Activated naive CD8-positive, alpha-beta T cell (primary cell): ENCODE measurements at regions not wholly inside any gene's neighbourhood (a gene's known extent, or its start where the extent isn't known, plus 50 kb on each side); places are given as distances from the start of the nearest gene placed in this dataset.
"Not testable (repeated sequence)": the region's sequence is repeated elsewhere in the genome, so short reads cannot be mapped to it uniquely, and the experiment has no call there.

Experiments used
- H3K27ac Mint-ChIP-seq: one replicate; pipeline ENCODE4 v1.8.0; 2021; ENCODE audit warnings: mixed read lengths
- H3K27me3 Mint-ChIP-seq: one replicate; pipeline ENCODE4 v1.8.0; 2021; ENCODE audit warnings: mixed read lengths
- H3K36me3 Mint-ChIP-seq: one replicate; pipeline ENCODE4 v1.8.0; 2021; ENCODE audit warnings: mixed read lengths
- H3K4me1 Mint-ChIP-seq: one replicate; pipeline ENCODE4 v1.8.0; 2021; ENCODE audit warnings: low read depth, mixed read lengths
- H3K4me3 Mint-ChIP-seq: one replicate; pipeline ENCODE4 v1.8.0; 2021; ENCODE audit warnings: mild to moderate bottlenecking, mixed read lengths
- H3K9me3 Mint-ChIP-seq: one replicate; pipeline ENCODE4 v1.8.0; 2021; ENCODE audit warnings: low read depth, mixed read lengths

GRCh38 chrX:45524296-45524695 is 323.6 kb upstream of the DIPK2B start:
- Mint-ChIP-seq H3K4me3 (no peak overlapping the region), H3K27ac (no peak overlapping the region), H3K9me3 (no peaks in the 10 kb centered on the region), H3K36me3 (no peaks in the 10 kb centered on the region), H3K4me1 (no peaks in the 10 kb centered on the region), H3K27me3 (no peaks in the 10 kb centered on the region)

GRCh38 chrX:45518552-45518951 is 317.9 kb upstream of the DIPK2B start:
- no peaks in the 10 kb centered on the region for H3K9me3 Mint-ChIP-seq
- no peak overlapping the region for H3K27ac Mint-ChIP-seq
- no peak overlapping the region for H3K4me3 Mint-ChIP-seq
- H3K27me3 Mint-ChIP-seq: no peaks in the 10 kb centered on the region
- no peaks in the 10 kb centered on the region for H3K36me3 Mint-ChIP-seq
- H3K4me1 Mint-ChIP-seq: peaks cover 9% of the 10 kb centered on the region

- Mint-ChIP-seq H3K27me3 (no peaks in the 10 kb centered on the region), H3K4me3 (no peak overlapping the region), H3K27ac (no peak overlapping the region), H3K4me1 (peaks cover 9% of the 10 kb centered on the region), H3K36me3 (no peaks in the 10 kb centered on the region), H3K9me3 (no peaks in the 10 kb centered on the region)
Measured at GRCh38 chrX:45517090-45517973, 316.7 kb upstream of the DIPK2B start.

- Mint-ChIP-seq H3K4me3 (no peak overlapping the region), H3K4me1 (peaks cover 9% of the 10 kb centered on the region), H3K27ac (peak overlapping the region; percentile 28), H3K9me3 (no peaks in the 10 kb centered on the region), H3K27me3 (no peaks in the 10 kb centered on the region), H3K36me3 (no peaks in the 10 kb centered on the region)
Measured at GRCh38 chrX:45515262-45516215, 314.9 kb upstream of the DIPK2B start.

GRCh38 chrX:45513042-45513441 is 312.4 kb upstream of the DIPK2B start:
- no peaks in the 10 kb centered on the region for H3K27me3 Mint-ChIP-seq
- H3K36me3 Mint-ChIP-seq: no peaks in the 10 kb centered on the region
- peaks cover 9% of the 10 kb centered on the region for H3K4me1 Mint-ChIP-seq
- H3K4me3 Mint-ChIP-seq: no peak overlapping the region
- H3K27ac Mint-ChIP-seq: no peak overlapping the region
- no peaks in the 10 kb centered on the region for H3K9me3 Mint-ChIP-seq

GRCh38 chrX:45508454-45508853 is 307.8 kb upstream of the DIPK2B start:
- H3K27me3 Mint-ChIP-seq: no peaks in the 10 kb centered on the region
- H3K27ac Mint-ChIP-seq: no peak overlapping the region
- no peaks in the 10 kb centered on the region for H3K36me3 Mint-ChIP-seq
- peaks cover 10% of the 10 kb centered on the region for H3K4me1 Mint-ChIP-seq
- H3K4me3 Mint-ChIP-seq: no peak overlapping the region
- H3K9me3 Mint-ChIP-seq: no peaks in the 10 kb centered on the region

- no peak overlapping the region for H3K4me3 Mint-ChIP-seq
- H3K4me1 Mint-ChIP-seq: peaks cover 10% of the 10 kb centered on the region
- H3K36me3 Mint-ChIP-seq: no peaks in the 10 kb centered on the region
- H3K9me3 Mint-ChIP-seq: no peaks in the 10 kb centered on the region
- H3K27me3 Mint-ChIP-seq: no peaks in the 10 kb centered on the region
- H3K27ac Mint-ChIP-seq: no peak overlapping the region
Measured at GRCh38 chrX:45506149-45506730, 305.6 kb upstream of the DIPK2B start.

- peaks cover 10% of the 10 kb centered on the region for H3K4me1 Mint-ChIP-seq
- no peak overlapping the region for H3K4me3 Mint-ChIP-seq
- H3K27ac Mint-ChIP-seq: no peak overlapping the region
- peaks cover 1% of the 10 kb centered on the region for H3K27me3 Mint-ChIP-seq
- no peaks in the 10 kb centered on the region for H3K36me3 Mint-ChIP-seq
- H3K9me3 Mint-ChIP-seq: no peaks in the 10 kb centered on the region
Measured at GRCh38 chrX:45505214-45505613, 304.5 kb upstream of the DIPK2B start.

- not testable (repeated sequence) for H3K27me3 Mint-ChIP-seq, H3K27ac Mint-ChIP-seq, H3K4me3 Mint-ChIP-seq, H3K9me3 Mint-ChIP-seq, H3K36me3 Mint-ChIP-seq
- H3K4me1 Mint-ChIP-seq: peaks cover 10% of the 10 kb centered on the region
Measured at GRCh38 chrX:45503787-45504362, 303.2 kb upstream of the DIPK2B start.

GRCh38 chrX:45502396-45502795 is 301.7 kb upstream of the DIPK2B start:
- Mint-ChIP-seq H3K27ac (no peak overlapping the region), H3K36me3 (no peaks in the 10 kb centered on the region), H3K9me3 (peaks cover 3% of the 10 kb centered on the region), H3K27me3 (peaks cover 2% of the 10 kb centered on the region), H3K4me1 (peaks cover 10% of the 10 kb centered on the region), H3K4me3 (no peak overlapping the region)

- peaks cover 30% of the 10 kb centered on the region for H3K9me3 Mint-ChIP-seq
- H3K36me3 Mint-ChIP-seq: peaks cover 7% of the 10 kb centered on the region
- H3K4me1 Mint-ChIP-seq: no peaks in the 10 kb centered on the region
- no peak overlapping the region for H3K4me3 Mint-ChIP-seq
- peaks cover 2% of the 10 kb centered on the region for H3K27me3 Mint-ChIP-seq
- no peak overlapping the region for H3K27ac Mint-ChIP-seq
Measured at GRCh38 chrX:45497290-45497689, 296.6 kb upstream of the DIPK2B start.

- Mint-ChIP-seq H3K36me3 (no peaks in the 10 kb centered on the region), H3K27me3 (no peaks in the 10 kb centered on the region), H3K4me1 (no peaks in the 10 kb centered on the region), H3K27ac (no peak overlapping the region), H3K9me3 (no peaks in the 10 kb centered on the region), H3K4me3 (no peak overlapping the region)
Measured at GRCh38 chrX:45485719-45486118, 285.0 kb upstream of the DIPK2B start.

- H3K27me3 Mint-ChIP-seq: peaks cover 2% of the 10 kb centered on the region
- peaks cover 5% of the 10 kb centered on the region for H3K4me1 Mint-ChIP-seq
Measured at GRCh38 chrX:45479835-45480422, 279.3 kb upstream of the DIPK2B start.

GRCh38 chrX:45479196-45479834 is 278.6 kb upstream of the DIPK2B start:
- no peak overlapping the region for H3K27ac Mint-ChIP-seq

More at GRCh38 chrX:45479835-45480422, 279.3 kb upstream of the DIPK2B start:
- Mint-ChIP-seq H3K4me3 (no peak overlapping the region), H3K27ac (no peak overlapping the region), H3K9me3 (no peaks in the 10 kb centered on the region), H3K36me3 (no peaks in the 10 kb centered on the region)

More at GRCh38 chrX:45479196-45479834, 278.6 kb upstream of the DIPK2B start:
- no peak overlapping the region for H3K4me3 Mint-ChIP-seq
- H3K9me3 Mint-ChIP-seq: no peaks in the 10 kb centered on the region
- H3K36me3 Mint-ChIP-seq: no peaks in the 10 kb centered on the region
- peaks cover 2% of the 10 kb centered on the region for H3K27me3 Mint-ChIP-seq
- peaks cover 5% of the 10 kb centered on the region for H3K4me1 Mint-ChIP-seq
